ENCODE measurements at regions not wholly inside any gene's neighbourhood (a gene's known extent, or its start where the extent isn't known, plus 50 kb on each side); places are given as distances from the start of the nearest gene placed in this dataset.

DNA sequence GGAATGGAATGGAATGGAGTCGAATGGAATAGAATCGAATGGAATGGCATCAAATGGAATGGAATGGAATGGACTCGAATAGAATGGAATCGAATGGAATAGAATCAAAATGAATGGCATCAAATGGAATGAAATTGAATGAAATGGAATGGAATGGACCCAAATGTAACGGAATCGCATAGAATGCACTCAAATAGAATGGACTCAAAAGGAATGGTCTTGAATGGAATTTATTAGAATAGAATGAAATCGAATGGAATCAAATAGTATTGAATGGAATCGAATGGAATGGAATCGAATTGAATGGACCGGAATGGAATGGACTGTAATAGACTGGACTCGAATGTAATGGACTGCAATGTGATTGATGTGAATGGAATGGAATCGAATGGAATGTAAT is 501.4 kb upstream of the WSB1 start:
- H3K27me3 ChIP-seq (ENCODE audit: control insufficient read depth, insufficient read depth, low read length), result no peaks in the 10 kb centered on the region
- POLR2A ChIA-PET, result no interaction called here
- CTCF ChIA-PET, result no interaction called here
- TF ChIP-seq, protein P1, sequence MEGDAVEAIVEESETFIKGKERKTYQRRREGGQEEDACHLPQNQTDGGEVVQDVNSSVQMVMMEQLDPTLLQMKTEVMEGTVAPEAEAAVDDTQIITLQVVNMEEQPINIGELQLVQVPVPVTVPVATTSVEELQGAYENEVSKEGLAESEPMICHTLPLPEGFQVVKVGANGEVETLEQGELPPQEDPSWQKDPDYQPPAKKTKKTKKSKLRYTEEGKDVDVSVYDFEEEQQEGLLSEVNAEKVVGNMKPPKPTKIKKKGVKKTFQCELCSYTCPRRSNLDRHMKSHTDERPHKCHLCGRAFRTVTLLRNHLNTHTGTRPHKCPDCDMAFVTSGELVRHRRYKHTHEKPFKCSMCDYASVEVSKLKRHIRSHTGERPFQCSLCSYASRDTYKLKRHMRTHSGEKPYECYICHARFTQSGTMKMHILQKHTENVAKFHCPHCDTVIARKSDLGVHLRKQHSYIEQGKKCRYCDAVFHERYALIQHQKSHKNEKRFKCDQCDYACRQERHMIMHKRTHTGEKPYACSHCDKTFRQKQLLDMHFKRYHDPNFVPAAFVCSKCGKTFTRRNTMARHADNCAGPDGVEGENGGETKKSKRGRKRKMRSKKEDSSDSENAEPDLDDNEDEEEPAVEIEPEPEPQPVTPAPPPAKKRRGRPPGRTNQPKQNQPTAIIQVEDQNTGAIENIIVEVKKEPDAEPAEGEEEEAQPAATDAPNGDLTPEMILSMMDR (IDR thresholded peaks at IDR 0.05; ENCODE audit: insufficient read depth, low read depth, low read length), result no peak
- peak; percentile 16 for DNase-seq (ENCODE audit: low read depth)
- H3K36me3 ChIP-seq (ENCODE audit: control insufficient read depth, insufficient read depth, low read length), result no peaks in the 10 kb centered on the region
- no peak overlapping the region for H3K4me3 ChIP-seq (ENCODE audit: low read depth, low read length)

DNA sequence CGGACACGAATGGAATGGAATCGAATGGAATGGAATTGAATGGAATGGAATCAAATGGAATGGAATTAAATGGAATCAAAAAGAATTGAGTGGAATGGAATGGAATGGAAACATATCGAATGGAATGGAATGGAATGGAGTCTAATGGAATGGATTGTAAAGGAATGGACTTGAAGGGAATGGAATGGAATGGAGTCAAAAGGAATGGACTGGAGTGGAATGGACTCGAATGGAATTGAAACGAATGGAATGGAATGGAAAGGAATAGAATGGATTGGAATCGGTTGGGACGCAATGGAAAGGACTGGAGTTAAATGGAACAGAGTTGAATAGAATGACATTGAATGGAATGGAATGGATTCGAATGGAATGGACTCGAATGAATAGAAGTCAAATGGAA is 486.9 kb upstream of the WSB1 start:
- POLR2A ChIA-PET, result no interaction called here
- DNase-seq (ENCODE audit: low read depth), result no peak
- TF ChIP-seq, protein P1 (IDR thresholded peaks at IDR 0.05; ENCODE audit: insufficient read depth, low read depth, low read length), result no peak
- Histone ChIP-seq H3K36me3 (ENCODE audit: control insufficient read depth, insufficient read depth, low read length) (no peaks in the 10 kb centered on the region), H3K27me3 (ENCODE audit: control insufficient read depth, insufficient read depth, low read length) (no peaks in the 10 kb centered on the region), H3K4me3 (ENCODE audit: low read depth, low read length) (no peak overlapping the region)
- CTCF ChIA-PET, result no interaction called here

DNA sequence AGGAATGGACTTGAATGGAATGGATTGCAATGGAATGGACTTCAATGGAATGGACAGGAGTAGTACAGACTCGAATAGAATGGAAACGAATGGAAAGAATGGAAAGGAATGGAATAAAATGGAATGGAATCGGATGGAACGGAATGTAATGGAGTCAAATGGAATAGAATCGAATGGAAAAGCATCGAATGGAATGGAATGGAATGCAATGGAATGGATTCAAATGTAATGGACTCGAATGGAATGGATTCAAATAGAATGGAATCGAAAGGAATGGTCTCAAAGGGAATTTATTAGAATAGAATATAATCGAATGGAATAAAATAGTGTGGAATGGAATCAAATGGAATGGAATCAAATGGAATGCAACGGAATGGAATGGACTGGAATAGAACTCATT is 484.9 kb upstream of the WSB1 start:
- Histone ChIP-seq H3K36me3 (ENCODE audit: control insufficient read depth, insufficient read depth, low read length) (no peaks in the 10 kb centered on the region), H3K27me3 (ENCODE audit: control insufficient read depth, insufficient read depth, low read length) (no peaks in the 10 kb centered on the region), H3K4me3 (ENCODE audit: low read depth, low read length) (no peak overlapping the region)
- POLR2A ChIA-PET, result no interaction called here
- no peak for DNase-seq (ENCODE audit: low read depth)
- TF ChIP-seq, protein P1 (IDR thresholded peaks at IDR 0.05; ENCODE audit: insufficient read depth, low read depth, low read length), result no peak
- CTCF ChIA-PET, result no interaction called here

DNA sequence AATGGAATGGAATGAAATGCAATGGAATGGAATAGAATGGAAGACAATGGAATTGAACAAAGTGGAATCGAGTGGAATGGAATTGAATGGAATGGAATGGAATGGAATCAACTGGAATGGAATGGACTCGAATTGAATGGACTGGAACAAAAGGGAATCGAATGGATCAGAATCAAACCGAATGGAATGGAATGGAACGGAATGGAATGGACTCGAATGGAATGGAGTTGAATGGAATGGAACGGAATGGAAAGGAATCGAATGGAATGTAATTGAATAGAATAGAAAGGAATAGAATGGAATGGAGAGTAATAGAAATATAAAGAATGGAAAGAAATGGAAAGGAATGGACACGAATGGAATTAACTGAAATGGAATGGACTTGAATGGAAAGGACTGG is 475.2 kb upstream of the WSB1 start:
- POLR2A ChIA-PET, result no interaction called here
- Histone ChIP-seq H3K4me3 (ENCODE audit: low read depth, low read length) (no peak overlapping the region), H3K27me3 (ENCODE audit: control insufficient read depth, insufficient read depth, low read length) (no peaks in the 10 kb centered on the region), H3K36me3 (ENCODE audit: control insufficient read depth, insufficient read depth, low read length) (no peaks in the 10 kb centered on the region)
- TF ChIP-seq, protein P1 (IDR thresholded peaks at IDR 0.05; ENCODE audit: insufficient read depth, low read depth, low read length), result no peak
- no peak for DNase-seq (ENCODE audit: low read depth)
- CTCF ChIA-PET, result no interaction called here
